Muscle of leg (tissue), 3 donors: ENCODE measurements at regions not wholly inside any gene's neighbourhood (a gene's known extent, or its start where the extent isn't known, plus 50 kb on each side); places are given as distances from the start of the nearest gene placed in this dataset.

Source experiments
- DNase-seq: peaks from one replicate; pipeline ENCODE4 v3.0.0; 2013
- H3K27ac ChIP-seq: one replicate; pipeline ENCODE4 v1.5.1; 2013; ENCODE audit warnings: mild to moderate bottlenecking, low read length, control low read depth
- H3K27me3 ChIP-seq: one replicate; pipeline ENCODE4 v1.6.1; 2013; ENCODE audit warnings: low read length; ENCODE audit not compliant: control insufficient read depth, insufficient read depth
- H3K36me3 ChIP-seq: one replicate; pipeline ENCODE4 v1.6.1; 2013; ENCODE audit warnings: low read length; ENCODE audit not compliant: control insufficient read depth, insufficient read depth
- H3K4me1 ChIP-seq: one replicate; pipeline ENCODE4 v1.6.1; 2013; ENCODE audit warnings: low read length; ENCODE audit not compliant: control insufficient read depth, insufficient read depth
- H3K4me3 ChIP-seq: one replicate; pipeline ENCODE4 v1.5.1; 2013; ENCODE audit warnings: low read length, control low read depth
- H3K9me3 ChIP-seq: replicated peaks from 2 replicates; pipeline ENCODE4 v1.6.1; 2013; ENCODE audit warnings: low read depth, low read length; ENCODE audit not compliant: control insufficient read depth
- WGBS: methylation state at CpG from one replicate; pipeline ENCODE4 v1.1.5; 2013; ENCODE audit warnings: missing lambda C conversion rate; ENCODE audit not compliant: insufficient coverage; 5-methylcytosine and 5-hydroxymethylcytosine counted together

DNA sequence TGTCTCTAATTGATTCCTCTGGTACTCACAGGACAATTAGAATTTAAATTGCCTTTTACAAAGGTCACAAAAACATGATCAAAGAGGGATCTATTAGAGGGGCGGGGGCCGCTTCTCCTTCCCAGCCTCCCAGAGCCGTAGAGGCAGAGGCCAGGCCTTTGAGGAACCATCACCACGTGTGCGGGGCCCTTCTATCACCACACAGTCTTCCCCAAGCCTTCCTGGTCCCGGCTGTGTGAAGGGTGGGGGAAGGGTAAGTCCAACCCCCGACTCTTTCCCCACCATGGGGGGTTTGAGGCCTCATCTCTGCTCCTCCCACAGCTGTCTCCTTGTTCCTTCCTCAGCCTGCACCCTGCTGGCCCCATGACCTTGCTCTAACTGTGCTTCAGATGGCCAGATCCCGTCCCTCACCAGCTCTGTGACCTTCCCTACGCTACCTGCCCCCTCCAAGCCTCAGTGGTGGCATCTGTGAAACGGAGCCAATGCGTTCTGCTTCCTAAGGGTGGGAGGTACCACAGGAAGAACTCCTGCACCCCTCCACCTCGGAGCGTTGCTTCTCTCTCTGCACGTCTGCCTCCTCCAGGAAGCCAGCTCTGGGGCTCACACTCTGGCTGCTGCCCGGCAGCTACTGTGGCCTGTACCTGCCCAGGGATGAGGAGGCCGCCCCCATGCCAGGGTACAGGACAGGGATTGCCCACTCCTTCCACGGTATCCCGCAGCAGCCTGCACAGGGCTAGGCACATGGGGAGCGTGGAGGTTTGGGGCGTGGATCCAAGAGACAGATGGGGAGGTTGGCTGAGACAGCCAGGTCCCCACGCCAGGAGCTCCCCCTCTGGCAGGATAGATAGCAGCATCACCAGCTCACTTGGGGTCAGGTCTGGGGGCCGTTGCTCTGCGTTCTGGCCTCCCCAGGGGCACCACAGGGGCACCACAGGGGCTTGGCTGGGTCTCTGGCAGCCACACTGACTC, 83.8 kb downstream of the LINGO1 start:
- Histone ChIP-seq H3K36me3 (no peaks in the 10 kb centered on the region), H3K4me1 (peaks cover 39% of the 10 kb centered on the region), H3K27ac (no peak overlapping the region), H3K4me3 (no peak overlapping the region), H3K9me3 (no peaks in the 10 kb centered on the region), H3K27me3 (peaks cover 2% of the 10 kb centered on the region)
- 91% methylated on average over 9 of the region's 23 CpGs for WGBS
- no peak for DNase-seq

- peaks cover 2% of the 10 kb centered on the region for H3K27me3 ChIP-seq
- no peak overlapping the region for H3K27ac ChIP-seq
- DNase-seq = no peak
- H3K4me1 ChIP-seq = peaks cover 42% of the 10 kb centered on the region
- no peaks in the 10 kb centered on the region for H3K36me3 ChIP-seq
- 58% methylated on average over 10 of the region's 19 CpGs for WGBS
- no peak overlapping the region for H3K4me3 ChIP-seq
- no peaks in the 10 kb centered on the region for H3K9me3 ChIP-seq
These were observed 84.7 kb downstream of the LINGO1 start for GRCh38 chr15:77547801-77548588.

DNA sequence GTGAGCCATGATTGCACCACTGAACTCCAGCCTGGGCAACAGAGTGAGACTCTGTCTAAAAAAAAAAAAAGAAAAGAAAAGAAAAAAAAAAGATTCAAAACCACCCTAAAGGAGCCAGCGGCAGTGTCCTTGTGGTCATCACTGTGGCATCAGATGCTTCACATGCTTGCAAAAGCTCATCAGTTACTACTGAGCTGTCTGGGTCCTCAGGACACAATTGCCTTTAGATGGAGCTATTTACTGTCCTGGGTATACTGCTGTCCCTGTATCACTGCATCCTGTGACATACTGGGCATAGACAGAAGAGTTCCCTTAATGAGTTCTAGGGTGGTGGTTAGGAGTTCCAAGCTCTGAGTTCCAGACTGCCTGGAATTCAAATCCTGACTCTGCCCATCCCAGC, 85.8 kb downstream of the LINGO1 start:
- no CpG with 5 or more reads among the region's 1 CpG for WGBS
- no peaks in the 10 kb centered on the region for H3K36me3 ChIP-seq
- H3K9me3 ChIP-seq = no peaks in the 10 kb centered on the region
- no peak overlapping the region for H3K27ac ChIP-seq
- peaks cover 2% of the 10 kb centered on the region for H3K27me3 ChIP-seq
- H3K4me3 ChIP-seq = no peak overlapping the region
- no peak for DNase-seq
- H3K4me1 ChIP-seq = peaks cover 54% of the 10 kb centered on the region

DNA sequence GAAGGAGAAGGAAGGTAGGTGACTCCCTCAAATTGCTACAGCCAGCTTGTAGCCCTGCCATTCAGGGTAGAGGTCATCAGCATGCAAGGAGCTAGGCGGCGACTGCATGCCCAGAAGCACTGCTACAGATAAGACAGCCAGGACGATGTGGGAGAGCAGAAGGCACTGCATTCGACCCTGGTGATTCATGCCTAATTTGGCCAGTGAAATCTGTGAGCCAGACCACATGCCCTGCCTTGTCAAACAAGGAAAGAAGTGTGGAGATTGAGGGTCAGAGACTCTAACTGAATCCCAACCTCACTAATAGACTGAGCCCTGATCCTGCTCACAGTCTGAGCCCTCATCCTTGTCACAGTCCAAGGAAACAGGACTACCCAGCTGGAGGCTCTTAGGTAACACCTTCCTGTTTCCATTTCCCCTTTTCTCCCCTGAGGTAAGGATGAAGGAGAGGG, 86.6 kb downstream of the LINGO1 start:
- Histone ChIP-seq H3K9me3 (no peaks in the 10 kb centered on the region), H3K36me3 (no peaks in the 10 kb centered on the region), H3K27ac (no peak overlapping the region), H3K4me3 (no peak overlapping the region), H3K4me1 (peaks cover 58% of the 10 kb centered on the region), H3K27me3 (peaks cover 2% of the 10 kb centered on the region)
- no peak for DNase-seq
- 30% methylated on average over 3 of the region's 4 CpGs for WGBS

DNA sequence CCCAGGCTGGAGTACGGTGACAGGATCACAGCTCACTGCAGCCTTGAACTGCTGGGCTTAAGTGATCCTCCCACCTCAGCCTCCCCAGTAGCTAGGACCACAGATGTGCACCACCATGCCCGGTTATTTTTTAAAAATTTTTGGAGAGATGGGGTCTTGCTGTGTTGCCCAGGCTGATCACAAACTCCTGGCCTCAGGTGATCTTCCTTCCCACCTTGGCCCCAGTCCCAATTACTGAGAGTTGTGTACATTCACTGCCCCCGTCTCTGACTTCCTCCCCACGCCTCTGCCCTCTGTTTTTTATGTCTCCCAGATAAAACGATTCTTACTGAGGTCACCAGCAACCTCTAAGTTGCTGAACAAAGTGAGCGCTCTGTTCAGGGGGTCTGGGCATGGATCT, 87.7 kb downstream of the LINGO1 start:
- Histone ChIP-seq H3K4me1 (peaks cover 55% of the 10 kb centered on the region), H3K27ac (no peak overlapping the region), H3K4me3 (no peak overlapping the region), H3K27me3 (peaks cover 2% of the 10 kb centered on the region), H3K36me3 (no peaks in the 10 kb centered on the region), H3K9me3 (no peaks in the 10 kb centered on the region)
- WGBS = 64% methylated on average over 4 of the region's 6 CpGs
- no peak for DNase-seq

- no peaks in the 10 kb centered on the region for H3K9me3 ChIP-seq
- no peaks in the 10 kb centered on the region for H3K36me3 ChIP-seq
- H3K4me3 ChIP-seq = no peak overlapping the region
- H3K27ac ChIP-seq = no peak overlapping the region
- peaks cover 2% of the 10 kb centered on the region for H3K27me3 ChIP-seq
- no peak for DNase-seq
- 56% methylated on average over 8 of the region's 8 CpGs for WGBS
- H3K4me1 ChIP-seq = peaks cover 53% of the 10 kb centered on the region
These were observed 88.5 kb downstream of the LINGO1 start for GRCh38 chr15:77544162-77544561.

DNA sequence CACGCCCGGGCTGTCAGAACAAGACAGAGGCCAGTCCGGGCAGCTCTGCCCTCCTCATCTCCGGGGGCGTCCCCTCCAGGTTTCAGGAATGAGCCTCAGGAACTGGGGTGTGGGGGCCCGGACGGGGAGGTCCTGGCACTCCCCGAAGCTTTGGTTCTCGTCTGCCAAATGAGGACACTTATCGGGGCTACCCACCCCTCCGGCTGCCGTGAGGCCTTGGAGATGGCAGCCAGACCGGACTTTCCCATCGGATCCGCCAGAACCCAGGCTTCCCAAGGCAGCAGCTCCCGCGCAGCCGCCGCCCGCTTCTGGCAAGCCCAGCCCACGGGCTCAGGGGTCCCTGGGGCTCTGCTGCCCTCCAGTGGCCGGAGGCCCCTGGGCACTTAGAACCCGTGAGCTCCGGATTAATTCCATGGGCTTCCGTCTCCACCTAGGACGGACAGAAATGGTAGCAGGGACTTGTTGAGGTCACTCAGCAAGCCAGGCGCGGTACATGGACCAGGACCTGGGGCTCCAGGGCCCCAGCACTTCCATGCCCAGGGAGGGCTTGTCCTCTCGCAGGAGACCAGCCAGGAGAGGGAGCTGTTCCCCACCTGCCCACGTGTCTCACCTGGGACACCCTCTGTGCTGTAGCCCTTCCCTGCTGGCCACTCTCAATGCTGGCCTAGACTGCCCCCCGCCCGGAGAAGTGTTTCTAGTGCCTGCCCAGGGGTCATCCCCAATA, 89.4 kb downstream of the LINGO1 start:
- Histone ChIP-seq H3K4me1 (peaks cover 53% of the 10 kb centered on the region), H3K4me3 (peak overlapping the region; percentile 42), H3K9me3 (no peaks in the 10 kb centered on the region), H3K27me3 (peaks cover 2% of the 10 kb centered on the region), H3K27ac (peak overlapping the region; percentile 38), H3K36me3 (no peaks in the 10 kb centered on the region)
- WGBS = 4% methylated on average over 26 of the region's 32 CpGs
- peak; percentile 92 for DNase-seq

DNA sequence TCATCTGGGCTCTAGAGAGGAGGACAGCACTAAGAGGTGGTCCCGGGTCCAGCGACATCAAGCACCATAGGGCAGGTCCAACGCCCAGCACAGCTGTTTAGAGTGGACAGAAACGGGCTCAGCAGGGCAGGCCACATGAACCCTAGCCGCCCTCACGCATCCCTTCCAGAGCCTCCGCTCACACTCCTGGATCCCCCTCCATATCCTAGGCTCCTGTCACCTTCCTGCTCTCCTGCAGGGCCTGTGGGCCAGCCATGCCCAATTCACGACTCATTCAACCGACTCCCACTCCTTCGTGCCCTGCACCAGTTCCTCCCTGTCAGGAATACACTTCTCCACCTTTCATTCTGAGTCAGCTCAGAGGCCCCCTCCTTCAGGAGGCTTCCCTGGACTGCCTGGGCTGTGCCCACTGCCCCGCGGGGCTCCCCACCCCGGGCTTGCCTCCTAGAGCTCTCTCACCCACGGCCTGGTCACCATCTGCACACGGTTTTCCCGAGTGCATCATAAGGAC, 90.2 kb downstream of the LINGO1 start:
- peaks cover 60% of the 10 kb centered on the region for H3K4me1 ChIP-seq
- DNase-seq = no peak
- H3K27me3 ChIP-seq = peaks cover 2% of the 10 kb centered on the region
- H3K4me3 ChIP-seq = peak overlapping the region; percentile 42
- H3K9me3 ChIP-seq = no peaks in the 10 kb centered on the region
- no peaks in the 10 kb centered on the region for H3K36me3 ChIP-seq
- WGBS = 80% methylated on average over 15 of the region's 16 CpGs
- H3K27ac ChIP-seq = peak overlapping the region; percentile 38

DNA sequence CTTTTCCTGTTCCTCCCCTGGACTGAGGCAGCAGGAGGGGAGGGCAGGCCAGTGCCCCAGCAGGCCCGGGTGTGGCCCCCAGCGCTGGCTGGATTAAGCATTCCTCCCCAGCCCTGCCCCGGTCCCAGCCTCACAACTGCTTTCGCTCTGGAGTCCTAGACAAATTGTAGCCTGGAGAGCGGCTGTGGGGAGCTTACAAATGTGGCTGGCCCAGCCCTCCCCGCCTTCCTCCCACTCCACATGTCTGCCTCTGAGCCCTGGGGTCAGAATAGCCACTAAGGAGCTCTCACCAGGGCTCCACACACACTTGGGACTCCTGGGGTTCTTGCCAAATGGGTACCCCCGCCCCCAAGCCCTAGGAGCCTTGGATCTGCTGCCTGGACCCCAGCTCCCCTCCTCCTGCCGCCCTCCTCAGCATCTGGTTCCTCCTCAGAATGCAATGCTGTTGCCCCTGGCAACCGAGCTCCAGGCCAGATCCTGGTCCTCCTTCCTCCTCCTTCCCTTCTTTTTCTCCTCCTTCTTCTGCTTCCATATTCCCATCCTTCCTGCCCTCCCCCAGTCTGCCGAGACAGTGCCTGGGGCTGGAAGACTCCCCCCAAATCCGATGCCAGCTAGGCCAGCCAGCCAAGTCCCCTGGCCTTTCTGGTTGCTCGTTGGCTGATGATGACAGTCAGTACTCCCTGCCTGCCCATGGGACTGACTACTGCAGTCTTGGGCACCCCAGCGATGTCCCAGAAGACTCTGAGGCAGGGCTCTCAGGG, 91.1 kb downstream of the LINGO1 start:
- Histone ChIP-seq H3K27me3 (peaks cover 3% of the 10 kb centered on the region), H3K4me3 (no peak overlapping the region), H3K27ac (peak overlapping the region; percentile 86), H3K9me3 (no peaks in the 10 kb centered on the region), H3K4me1 (peaks cover 64% of the 10 kb centered on the region), H3K36me3 (no peaks in the 10 kb centered on the region)
- 23% methylated on average over 11 of the region's 13 CpGs for WGBS
- peak; percentile 90 for DNase-seq
